ENCODE measurements at regions not wholly inside any gene's neighbourhood (a gene's known extent, or its start where the extent isn't known, plus 50 kb on each side); places are given as distances from the start of the nearest gene placed in this dataset.
"Not testable (repeated sequence)": the region's sequence is repeated elsewhere in the genome, so short reads cannot be mapped to it uniquely, and the experiment has no call there.

- H3K4me3 ChIP-seq (ENCODE audit: insufficient read depth, low read length): no peak overlapping the region
Measured at GRCh38 chr12:3427956-3428355, 63.0 kb upstream of the PRMT8 start.

GRCh38 chr12:3428631-3429030 is 62.4 kb upstream of the PRMT8 start:
- Histone ChIP-seq H3K4me3 (ENCODE audit: insufficient read depth, low read length) (no peak overlapping the region), H3K27ac (ENCODE audit: low read depth, low read length) (no peak overlapping the region), H3K4me2 (ENCODE audit: insufficient read depth, low read length) (no peak overlapping the region), H3K36me3 (ENCODE audit: insufficient read depth, low read length) (no peaks in the 10 kb centered on the region), H4K20me1 (ENCODE audit: insufficient read depth, low read length) (no peaks in the 10 kb centered on the region), H2AFZ (ENCODE audit: low read length) (no peak overlapping the region), H3K27me3 (ENCODE audit: insufficient read depth, low read length) (no peaks in the 10 kb centered on the region), H3K79me2 (ENCODE audit: insufficient read depth, low read length) (no peaks in the 10 kb centered on the region), H3K4me1 (ENCODE audit: insufficient read depth, low read length) (no peaks in the 10 kb centered on the region), H3K9me3 (ENCODE audit: low read depth, low read length) (no peaks in the 10 kb centered on the region)
- no peak for DNase-seq (ENCODE audit: insufficient read length, low spot score, missing footprints)
- TF ChIP-seq CTCF (IDR thresholded peaks at IDR 0.05; ENCODE audit: extremely low read depth, low read depth, low read length): no peak

More at GRCh38 chr12:3427956-3428355, 63.0 kb upstream of the PRMT8 start:
- DNase-seq (ENCODE audit: insufficient read length, low spot score, missing footprints): no peak
- H3K9me3 ChIP-seq (ENCODE audit: low read depth, low read length): no peaks in the 10 kb centered on the region
- TF ChIP-seq CTCF (IDR thresholded peaks at IDR 0.05; ENCODE audit: extremely low read depth, low read depth, low read length): no peak
- H3K4me2 ChIP-seq (ENCODE audit: insufficient read depth, low read length): no peak overlapping the region
- no peaks in the 10 kb centered on the region for H3K4me1 ChIP-seq (ENCODE audit: insufficient read depth, low read length)
- H4K20me1 ChIP-seq (ENCODE audit: insufficient read depth, low read length): no peaks in the 10 kb centered on the region
- no peaks in the 10 kb centered on the region for H3K36me3 ChIP-seq (ENCODE audit: insufficient read depth, low read length)
- no peaks in the 10 kb centered on the region for H3K27me3 ChIP-seq (ENCODE audit: insufficient read depth, low read length)
- H3K79me2 ChIP-seq (ENCODE audit: insufficient read depth, low read length): no peaks in the 10 kb centered on the region
- H2AFZ ChIP-seq (ENCODE audit: low read length): no peak overlapping the region
- H3K27ac ChIP-seq (ENCODE audit: low read depth, low read length): no peak overlapping the region

- H3K27ac ChIP-seq (ENCODE audit: low read depth, low read length); H3K4me3 ChIP-seq (ENCODE audit: insufficient read depth, low read length); H3K9me3 ChIP-seq (ENCODE audit: low read depth, low read length); H3K4me2 ChIP-seq (ENCODE audit: insufficient read depth, low read length); H3K27me3 ChIP-seq (ENCODE audit: insufficient read depth, low read length); H3K79me2 ChIP-seq (ENCODE audit: insufficient read depth, low read length); DNase-seq (ENCODE audit: insufficient read length, low spot score, missing footprints); H4K20me1 ChIP-seq (ENCODE audit: insufficient read depth, low read length); H2AFZ ChIP-seq (ENCODE audit: low read length); H3K4me1 ChIP-seq (ENCODE audit: insufficient read depth, low read length); H3K36me3 ChIP-seq (ENCODE audit: insufficient read depth, low read length): not testable (repeated sequence)
Measured at GRCh38 chr12:3429523-3429922, 61.5 kb upstream of the PRMT8 start.

- Histone ChIP-seq H2AFZ (ENCODE audit: low read length) (peak overlapping the region; percentile 50), H3K4me3 (ENCODE audit: insufficient read depth, low read length) (no peak overlapping the region), H3K4me1 (ENCODE audit: insufficient read depth, low read length) (no peaks in the 10 kb centered on the region), H3K4me2 (ENCODE audit: insufficient read depth, low read length) (peak overlapping the region; percentile 45), H3K27me3 (ENCODE audit: insufficient read depth, low read length) (no peaks in the 10 kb centered on the region), H3K79me2 (ENCODE audit: insufficient read depth, low read length) (no peaks in the 10 kb centered on the region), H4K20me1 (ENCODE audit: insufficient read depth, low read length) (no peaks in the 10 kb centered on the region), H3K36me3 (ENCODE audit: insufficient read depth, low read length) (no peaks in the 10 kb centered on the region), H3K27ac (ENCODE audit: low read depth, low read length) (no peak overlapping the region), H3K9me3 (ENCODE audit: low read depth, low read length) (no peaks in the 10 kb centered on the region)
- no peak for DNase-seq (ENCODE audit: insufficient read length, low spot score, missing footprints)
- TF ChIP-seq CTCF (IDR thresholded peaks at IDR 0.05; ENCODE audit: extremely low read depth, low read depth, low read length): no peak
Measured at GRCh38 chr12:3431686-3432085, 59.3 kb upstream of the PRMT8 start.

All from osteoblast (primary cell).